Thymus (tissue), 11 donors: ENCODE measurements at regions not wholly inside any gene's neighbourhood (a gene's known extent, or its start where the extent isn't known, plus 50 kb on each side); places are given as distances from the start of the nearest gene placed in this dataset.
A peak's percentile ranks its signal among the peaks of the same experiment; 100 is the strongest.
"Not testable (repeated sequence)": the region's sequence is repeated elsewhere in the genome, so short reads cannot be mapped to it uniquely, and the experiment has no call there.

Experiments used
- DNase-seq, 9 donors: peaks; one replicate each; pipeline ENCODE4 v3.0.0-alpha.2; 2013; ENCODE audit warnings: low spot score in 9 of 9, low read depth in 6 of 9, missing footprints in 1 of 9
- H3K27ac ChIP-seq, 2 donors: one replicate each; pipeline ENCODE4 v1.5.1; 2013; ENCODE audit warnings: control low read depth in 1 of 2, low read depth in 1 of 2, low read length in 1 of 2, mild to moderate bottlenecking in 1 of 2, moderate library complexity in 1 of 2
- H3K27me3 ChIP-seq, 2 donors: one replicate each; pipeline ENCODE4 v1.5.1; 2013; ENCODE audit warnings: low read length in 1 of 2; ENCODE audit not compliant: control insufficient read depth in 2 of 2, insufficient read depth in 1 of 2
- H3K36me3 ChIP-seq, 2 donors: one replicate each; pipeline ENCODE4 v1.5.1; 2013; ENCODE audit warnings: low read length in 1 of 2, mild to moderate bottlenecking in 1 of 2, moderate library complexity in 1 of 2; ENCODE audit not compliant: control insufficient read depth in 2 of 2, insufficient read depth in 2 of 2
- H3K4me1 ChIP-seq, 2 donors: one replicate each; pipeline ENCODE4 v1.5.1; 2013; ENCODE audit warnings: low read length in 2 of 2; ENCODE audit not compliant: control insufficient read depth in 2 of 2, insufficient read depth in 2 of 2
- H3K4me3 ChIP-seq, 2 donors: one replicate each; pipeline ENCODE4 v1.5.1; 2013; ENCODE audit warnings: low read length in 2 of 2, control low read depth in 1 of 2, mild to moderate bottlenecking in 1 of 2
- H3K9me3 ChIP-seq, 2 donors: one replicate each; pipeline ENCODE4 v1.5.1; 2013; ENCODE audit warnings: low read length in 1 of 2, mild to moderate bottlenecking in 1 of 2; ENCODE audit not compliant: control insufficient read depth in 2 of 2, insufficient read depth in 1 of 2
- WGBS: extraction: QIAGEN DNeasy Blood & Tissue Kit; methylation state at CpG from one replicate; pipeline ENCODE4 v1.1.7; 2013; 5-methylcytosine and 5-hydroxymethylcytosine counted together
- donor health status: healthy.

DNA sequence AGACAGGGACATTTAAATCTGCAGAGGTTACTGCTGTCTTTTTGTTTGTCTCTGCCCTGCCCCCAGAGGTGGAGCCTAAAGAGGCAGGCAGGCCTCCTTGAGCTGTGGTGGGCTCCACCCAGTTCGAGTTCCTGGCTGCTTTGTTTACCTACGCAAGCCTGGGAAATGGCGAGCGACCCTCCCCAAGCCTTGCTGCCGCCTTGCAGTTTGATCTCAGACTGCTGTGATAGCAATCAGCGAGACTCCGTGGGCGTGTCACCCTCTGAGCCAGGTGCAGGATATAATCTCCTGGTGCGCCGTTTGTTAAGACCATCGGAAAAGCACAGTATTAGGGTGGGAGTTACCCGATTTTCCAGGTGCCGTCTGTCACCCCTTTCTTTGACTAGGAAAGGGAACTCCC, 93.3 kb downstream of the ANKRD30BL start:
- H3K9me3 ChIP-seq, DNase-seq, H3K4me1 ChIP-seq, H3K27ac ChIP-seq, H3K4me3 ChIP-seq, H3K36me3 ChIP-seq, H3K27me3 ChIP-seq: not testable (repeated sequence)
- WGBS: 96% methylated on average over 13 of the region's 13 CpGs

DNA sequence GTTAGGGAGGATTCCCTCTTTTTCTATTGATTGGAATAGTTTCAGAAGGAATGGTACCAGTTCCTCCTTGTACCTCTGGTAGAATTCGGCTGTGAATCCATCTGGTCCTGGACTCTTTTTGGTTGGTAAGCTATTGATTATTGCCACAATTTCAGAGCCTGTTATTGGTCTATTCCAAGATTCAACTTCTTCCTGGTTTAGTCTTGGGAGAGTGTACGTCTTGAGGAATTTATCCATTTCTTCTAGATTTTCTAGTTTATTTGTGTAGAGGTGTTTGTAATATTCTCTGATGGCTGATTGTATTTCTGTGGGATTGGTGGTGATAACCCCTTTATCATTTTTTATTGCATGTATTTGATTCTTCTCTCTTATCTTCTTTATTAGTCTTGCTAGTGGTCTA, 96.4 kb downstream of the ANKRD30BL start:
- 93% methylated on average over 1 of the region's 2 CpGs for WGBS
- DNase-seq, H3K4me1 ChIP-seq, H3K27me3 ChIP-seq, H3K36me3 ChIP-seq, H3K4me3 ChIP-seq, H3K27ac ChIP-seq, H3K9me3 ChIP-seq: not testable (repeated sequence)

DNA sequence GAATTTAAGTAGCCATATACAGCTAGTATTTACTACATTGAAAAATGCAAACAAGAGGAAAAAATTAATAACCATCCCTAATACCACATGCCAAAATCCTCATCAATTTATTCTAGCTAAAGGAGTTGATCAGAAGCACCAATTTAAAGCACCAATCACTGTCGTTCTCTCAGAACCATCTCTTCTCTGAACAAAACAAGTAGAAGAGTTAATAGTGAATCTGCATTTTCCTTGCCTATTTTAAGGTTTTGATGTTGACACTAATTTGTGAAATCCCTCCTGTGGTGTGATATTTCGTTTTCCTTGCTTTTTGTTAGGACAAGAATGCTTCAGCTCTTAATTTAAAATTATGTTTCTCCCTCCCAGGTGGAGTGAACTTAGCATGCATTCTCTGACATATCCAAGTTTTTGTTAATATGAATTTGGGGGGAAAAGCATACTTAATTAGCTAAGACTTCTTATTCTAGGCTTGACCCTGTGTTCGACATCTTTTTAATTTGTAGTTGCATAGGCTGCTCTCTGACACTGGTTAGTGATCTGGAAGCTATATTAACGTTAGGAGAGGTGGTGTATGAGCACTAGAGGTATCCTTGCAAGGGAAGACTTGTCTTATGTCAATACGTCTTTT, 122.0 kb downstream of the ANKRD30BL start:
- not testable (repeated sequence) for DNase-seq, H3K36me3 ChIP-seq, H3K4me1 ChIP-seq, H3K4me3 ChIP-seq, H3K27ac ChIP-seq, H3K9me3 ChIP-seq
- H3K27me3 ChIP-seq: peaks cover 9 to 20% of the 10 kb centered on the region in 2 donors
- 59% methylated on average over 5 of the region's 5 CpGs for WGBS

DNA sequence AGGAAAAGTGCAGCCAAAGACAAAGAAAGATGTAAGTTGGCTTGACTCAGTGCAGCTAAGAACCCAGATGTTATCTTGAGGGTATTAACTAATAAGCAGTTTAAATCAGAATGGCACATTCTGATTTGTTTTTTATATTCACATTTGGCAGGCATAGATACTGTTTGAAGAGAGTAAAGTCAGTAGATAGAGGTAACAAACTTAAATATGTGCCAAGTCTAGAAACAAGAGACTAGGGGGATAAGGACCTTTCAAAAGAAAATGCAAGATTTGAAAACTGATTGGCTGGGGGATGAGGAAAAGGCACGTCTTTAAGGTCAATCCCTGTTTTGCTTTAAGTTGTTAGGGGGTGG, 122.9 kb downstream of the ANKRD30BL start:
- H3K4me3 ChIP-seq: not testable (repeated sequence)
- peaks cover 9 to 20% of the 10 kb centered on the region in 2 donors for H3K27me3 ChIP-seq
- WGBS: 2% methylated on average over 1 of the region's 1 CpG

DNA sequence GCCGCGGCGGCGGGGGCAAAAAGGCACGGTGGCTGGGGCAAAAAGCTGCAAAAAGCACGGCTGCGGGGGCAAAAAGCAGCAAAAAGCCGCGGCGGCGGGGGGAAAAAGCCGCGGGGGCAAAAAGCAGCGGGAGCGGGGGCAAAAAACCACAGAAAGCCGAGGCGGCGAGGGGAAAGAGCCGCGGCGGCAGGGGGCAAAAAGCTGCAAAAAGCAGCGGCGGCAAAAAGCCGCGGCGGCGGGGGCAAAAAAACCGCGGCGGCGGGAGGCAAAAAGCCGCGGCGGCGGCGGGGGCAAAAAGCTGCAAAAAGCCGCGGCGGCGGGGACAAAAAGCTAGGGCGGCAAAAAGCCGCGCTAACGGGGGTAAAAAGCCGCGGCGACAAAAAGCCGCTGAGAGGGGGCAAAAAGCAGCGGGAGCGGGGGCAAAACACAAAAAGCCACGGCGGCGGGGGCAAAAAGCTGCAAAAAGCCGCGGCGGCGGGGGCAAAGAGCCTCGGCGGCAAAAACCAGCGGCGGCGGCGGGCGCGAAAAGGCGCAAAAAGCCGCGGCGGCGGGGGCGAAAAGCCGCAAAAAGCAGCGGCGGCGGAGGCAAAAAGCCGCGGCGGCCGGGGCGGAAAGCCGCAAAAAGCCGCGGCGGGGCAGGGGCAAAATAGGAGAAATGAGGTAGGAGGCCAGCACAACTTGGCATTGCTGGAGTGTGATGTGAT, 123.4 kb downstream of the ANKRD30BL start:
- peak in 1 of 9 donors; percentile 7 for DNase-seq
- 1% methylated on average over 83 of the region's 84 CpGs for WGBS

More for the DNA sequence above, 122.9 kb downstream of the ANKRD30BL start:
- H3K4me1 ChIP-seq, H3K36me3 ChIP-seq, DNase-seq, H3K9me3 ChIP-seq, H3K27ac ChIP-seq: not testable (repeated sequence)

DNA sequence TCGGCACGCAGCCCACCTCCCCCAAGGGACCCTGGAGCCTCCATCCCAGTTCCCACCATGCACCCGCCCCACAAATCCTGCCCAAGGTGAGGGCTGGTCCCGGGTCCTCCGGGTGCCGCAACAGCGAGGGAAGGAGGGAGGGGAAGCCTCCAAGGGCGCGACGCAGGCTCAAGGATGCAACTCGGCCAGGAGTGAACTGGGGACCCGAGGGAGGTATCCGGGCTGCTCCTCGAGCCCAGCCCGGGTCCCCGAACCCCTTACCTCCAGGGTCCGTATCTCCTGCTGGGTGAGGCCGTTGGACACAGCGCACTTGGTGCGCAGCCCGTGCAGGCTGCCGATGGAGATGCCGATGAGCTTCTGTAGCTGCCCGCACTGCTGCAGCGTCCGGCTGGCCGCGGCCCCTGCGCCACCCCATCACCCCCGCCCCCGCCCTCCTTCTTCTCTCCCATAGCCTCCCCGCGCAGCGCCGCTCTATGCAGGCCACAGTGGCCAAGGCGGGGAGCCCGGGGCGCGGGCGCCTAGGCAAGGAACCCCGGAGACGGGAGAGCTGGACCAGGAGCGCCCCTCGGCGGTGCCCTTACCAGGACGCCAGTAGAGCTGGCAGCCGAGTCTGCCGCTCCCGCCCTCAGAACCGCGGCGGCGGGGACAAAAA, 124.1 kb downstream of the ANKRD30BL start:
- DNase-seq: no peak
- Histone ChIP-seq H3K36me3 (no peaks in the 10 kb centered on the region), H3K4me3 (peak overlapping the region in 1 of 2 donors; percentile 7), H3K9me3 (peaks cover 0 to 4% of the 10 kb centered on the region in 2 donors), H3K27me3 (peaks cover 9 to 20% of the 10 kb centered on the region in 2 donors), H3K4me1 (no peaks in the 10 kb centered on the region), H3K27ac (no peak overlapping the region)
- WGBS: 8% methylated on average over 53 of the region's 53 CpGs

More for the DNA sequence above, 123.4 kb downstream of the ANKRD30BL start:
- Histone ChIP-seq H3K36me3 (no peaks in the 10 kb centered on the region), H3K9me3 (peaks cover 0 to 4% of the 10 kb centered on the region in 2 donors), H3K4me1 (no peaks in the 10 kb centered on the region), H3K27me3 (peaks cover 9 to 20% of the 10 kb centered on the region in 2 donors), H3K27ac (no peak overlapping the region), H3K4me3 (peak overlapping the region in 1 of 2 donors; percentile 7)

DNA sequence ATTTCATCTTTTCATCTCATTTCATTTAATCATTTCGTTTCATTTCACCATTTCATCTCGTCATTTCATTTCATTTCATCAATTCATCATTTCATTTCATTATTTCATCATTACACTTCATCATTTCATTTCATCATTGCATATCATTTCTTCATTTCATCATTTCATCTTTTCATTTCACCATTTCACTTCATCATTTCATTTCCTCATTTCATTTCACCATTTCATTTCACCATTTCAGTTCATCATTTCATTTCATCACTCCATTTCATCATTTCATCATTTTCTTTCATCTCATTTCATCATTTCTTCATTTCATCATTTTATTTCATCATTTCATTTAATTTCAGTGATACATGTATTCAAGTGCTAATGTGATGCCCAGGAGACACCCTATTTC, 127.1 kb downstream of the ANKRD30BL start:
- H3K4me1 ChIP-seq: no peaks in the 10 kb centered on the region
- peaks cover 9 to 20% of the 10 kb centered on the region in 2 donors for H3K27me3 ChIP-seq
- WGBS: 93% methylated on average over 2 of the region's 2 CpGs
- H3K27ac ChIP-seq: no peak overlapping the region
- no peak for DNase-seq
- H3K36me3 ChIP-seq: no peaks in the 10 kb centered on the region
- H3K4me3 ChIP-seq: no peak overlapping the region
- H3K9me3 ChIP-seq: peaks cover 0 to 4% of the 10 kb centered on the region in 2 donors

DNA sequence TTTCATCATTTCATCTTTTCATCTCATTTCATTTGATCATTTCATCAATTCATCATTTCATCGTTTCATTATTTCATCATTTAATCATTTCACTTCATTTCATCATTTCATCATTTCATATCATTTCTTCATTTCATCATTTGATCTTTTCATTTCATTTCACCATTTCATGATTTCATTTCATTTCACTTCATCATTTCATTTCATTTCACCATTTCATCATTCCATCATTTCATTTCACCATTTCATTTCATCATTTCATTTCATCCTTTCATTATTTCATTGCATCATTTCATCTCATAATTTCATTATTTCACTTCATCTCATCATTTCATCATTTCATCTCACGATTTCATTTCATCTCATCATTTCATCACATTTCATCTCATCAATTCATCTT, 127.8 kb downstream of the ANKRD30BL start:
- no peak overlapping the region for H3K4me3 ChIP-seq
- H3K9me3 ChIP-seq: peaks cover 0 to 4% of the 10 kb centered on the region in 2 donors
- no peak for DNase-seq
- H3K27ac ChIP-seq: no peak overlapping the region
- H3K36me3 ChIP-seq: no peaks in the 10 kb centered on the region
- H3K27me3 ChIP-seq: peaks cover 9 to 20% of the 10 kb centered on the region in 2 donors
- H3K4me1 ChIP-seq: no peaks in the 10 kb centered on the region
- 84% methylated on average over 2 of the region's 2 CpGs for WGBS

DNA sequence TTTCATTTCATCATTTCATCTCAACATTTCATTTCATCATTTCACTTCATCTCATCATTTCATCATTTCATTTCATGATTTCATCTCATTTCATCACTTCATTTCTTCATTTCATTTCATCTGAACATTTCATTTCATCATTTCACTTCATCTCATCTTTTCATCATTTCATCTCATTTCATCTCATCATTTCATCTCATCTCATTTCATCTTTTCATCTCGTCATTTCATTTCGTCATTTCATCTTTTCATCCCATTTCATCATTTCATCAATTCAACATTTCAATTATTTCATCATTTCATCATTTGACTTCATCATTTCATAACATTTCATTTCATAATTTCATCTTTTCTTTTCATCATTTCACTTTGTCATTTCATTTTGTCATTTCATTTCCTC, 128.4 kb downstream of the ANKRD30BL start:
- H3K36me3 ChIP-seq: no peaks in the 10 kb centered on the region
- 91% methylated on average over 2 of the region's 2 CpGs for WGBS
- H3K9me3 ChIP-seq: peaks cover 0 to 4% of the 10 kb centered on the region in 2 donors
- peaks cover 9 to 17% of the 10 kb centered on the region in 2 donors for H3K27me3 ChIP-seq
- no peaks in the 10 kb centered on the region for H3K4me1 ChIP-seq
- H3K27ac ChIP-seq: no peak overlapping the region
- no peak for DNase-seq
- H3K4me3 ChIP-seq: no peak overlapping the region
